WTC11 (cell line): ENCODE measurements at regions not wholly inside any gene's neighbourhood (a gene's known extent, or its start where the extent isn't known, plus 50 kb on each side); places are given as distances from the start of the nearest gene placed in this dataset.

Source experiments
- CTCF ChIP-seq: fragments of 200-600 bp; IDR thresholded peaks from 2 replicates; pipeline ENCODE4 v1.8.0; 2022; ENCODE audit warnings: antibody characterized with exemption
- GABPB1 ChIP-seq: sonication (generic); formaldehyde crosslinking; IDR thresholded peaks from 2 replicates; pipeline ENCODE4 v1.8.1; 2023; ENCODE audit warnings: mild to moderate bottlenecking, missing genetic modification reagents
- NFYB ChIP-seq: sonication (generic); formaldehyde crosslinking; conservative IDR thresholded peaks from 2 replicates; pipeline ENCODE4 v1.8.0; 2022; ENCODE audit warnings: low read depth, missing genetic modification reagents
- NR1H2 ChIP-seq: sonication (generic); formaldehyde crosslinking; IDR thresholded peaks from 2 replicates; pipeline ENCODE4 v1.9.0; 2021; ENCODE audit warnings: mild to moderate bottlenecking, moderate library complexity, missing genetic modification reagents
- SP1 ChIP-seq: sonication (generic); formaldehyde crosslinking; conservative IDR thresholded peaks from 2 replicates; pipeline ENCODE4 v1.8.1; 2022; ENCODE audit warnings: missing genetic modification reagents
- TP53 ChIP-seq: sonication (generic); formaldehyde crosslinking; IDR thresholded peaks from 2 replicates; pipeline ENCODE4 v1.8.1; 2023; ENCODE audit warnings: mild to moderate bottlenecking, missing genetic modification reagents

GRCh38 chr1:209240351-209240750, 343.2 kb upstream of the CAMK1G start:
- no peak for TF ChIP-seq NR1H2 (CRISPR knock-in tag)
- no peak for TF ChIP-seq CTCF
- no peak for TF ChIP-seq GABPB1 (CRISPR knock-in tag)
- TF ChIP-seq TP53 (CRISPR knock-in tag): no peak
- no peak for TF ChIP-seq SP1 (CRISPR knock-in tag)
- TF ChIP-seq NFYB (CRISPR knock-in tag): no peak
